DND-41 (cell line): ENCODE measurements at regions not wholly inside any gene's neighbourhood (a gene's known extent, or its start where the extent isn't known, plus 50 kb on each side); places are given as distances from the start of the nearest gene placed in this dataset.
A peak's percentile ranks its signal among the peaks of the same experiment; 100 is the strongest.

ENCODE experiments used
- ATAC-seq: fragments of 200-7000 bp; cut with Tn5 transposase; 3 replicates; pipeline ENCODE4 v1.9.1; 2021; ENCODE audit warnings: low read depth; ENCODE audit not compliant: insufficient read depth
- DNase-seq: peaks from one replicate; pipeline ENCODE4 v3.0.0-alpha.2; 2020
- H2AFZ ChIP-seq: 2 replicates; pipeline ENCODE4 v1.6.0; 2012; ENCODE audit warnings: low read depth, low read length
- H3K27ac ChIP-seq: 2 replicates; pipeline ENCODE4 v1.5.1; 2012; ENCODE audit warnings: low read length, inconsistent platforms
- H3K27me3 ChIP-seq: fragments of 200-600 bp; sonication (generic); 2 replicates; pipeline ENCODE4 v1.6.0; 2012; ENCODE audit warnings: low read length, mild to moderate bottlenecking, inconsistent platforms; ENCODE audit not compliant: insufficient read depth, poor library complexity
- H3K36me3 ChIP-seq: 2 replicates; pipeline ENCODE4 v1.5.1; 2012; ENCODE audit warnings: low read length, inconsistent platforms; ENCODE audit not compliant: insufficient read depth
- H3K4me1 ChIP-seq: 2 replicates; pipeline ENCODE4 v1.5.1; 2012; ENCODE audit warnings: mild to moderate bottlenecking, low read length; ENCODE audit not compliant: insufficient read depth
- H3K4me2 ChIP-seq: 2 replicates; pipeline ENCODE4 v1.6.0; 2012; ENCODE audit warnings: mild to moderate bottlenecking, moderate library complexity, low read length, inconsistent platforms; ENCODE audit not compliant: insufficient read depth
- H3K4me3 ChIP-seq, 2 experiments: fragments of 200-600 bp in 1 of 2; shearing (Covaris generic) in 1 of 2; 2 replicates each; pipeline ENCODE4 v1.5.1; 2012 to 2016; ENCODE audit warnings: inconsistent platforms in 2 of 2, low read length in 2 of 2, mild to moderate bottlenecking in 2 of 2, low read depth in 1 of 2, moderate library complexity in 1 of 2
- H3K79me2 ChIP-seq: 2 replicates; pipeline ENCODE4 v1.6.0; 2012; ENCODE audit warnings: low read length, inconsistent platforms; ENCODE audit not compliant: insufficient read depth
- H3K9ac ChIP-seq: 2 replicates; pipeline ENCODE4 v1.6.0; 2012; ENCODE audit warnings: low read depth, mild to moderate bottlenecking, inconsistent platforms, low read length, moderate library complexity
- H3K9me3 ChIP-seq: 2 replicates; pipeline ENCODE4 v1.5.1; 2012; ENCODE audit warnings: low read length, moderate library complexity, mild to moderate bottlenecking, inconsistent platforms; ENCODE audit not compliant: insufficient read depth, severe bottlenecking
- H4K20me1 ChIP-seq: 2 replicates; pipeline ENCODE4 v1.6.0; 2012; ENCODE audit warnings: low read length; ENCODE audit not compliant: insufficient read depth
- EZH2 ChIP-seq: IDR thresholded peaks from 3 replicates; pipeline ENCODE4 v1.6.1; 2012; ENCODE audit warnings: borderline replicate concordance, low read depth, mild to moderate bottlenecking, moderate library complexity, low read length, inconsistent platforms; ENCODE audit not compliant: severe bottlenecking
- TF ChIP-seq, protein P1 (sequence below): IDR thresholded peaks from 2 replicates; pipeline ENCODE4 v1.5.1; 2012; ENCODE audit warnings: borderline replicate concordance, low read length, moderate library complexity, mild to moderate bottlenecking; ENCODE audit not compliant: poor library complexity, severe bottlenecking; ENCODE audit errors: extremely low read depth

DNA sequence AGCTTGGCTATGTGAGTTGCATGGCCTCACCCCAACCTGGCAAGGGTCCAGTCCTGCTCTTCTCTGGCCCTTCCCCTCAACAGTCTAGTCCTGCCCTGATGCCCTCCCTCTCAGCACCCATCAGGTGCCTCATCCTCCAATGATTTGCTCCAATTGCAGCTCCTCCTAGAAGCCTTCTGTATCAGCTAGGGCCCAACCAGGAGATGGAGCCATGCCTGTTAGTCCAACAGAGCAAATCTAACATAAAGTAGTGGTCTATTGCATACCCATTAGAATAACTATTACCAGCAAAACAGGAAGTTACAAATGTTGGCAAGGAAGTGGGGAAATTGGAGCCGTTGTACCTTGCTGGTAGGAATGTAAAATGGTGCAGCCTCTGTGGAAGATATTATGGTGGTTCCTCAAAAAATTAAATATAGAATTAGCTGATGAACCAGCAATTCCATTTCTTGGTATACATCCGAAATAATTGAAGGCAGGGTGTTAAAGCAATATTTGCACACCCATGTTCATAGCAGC lies 163.5 kb downstream of the VRK1 start:
- H3K4me2 ChIP-seq, result no peak overlapping the region
- no peak overlapping the region for H3K9ac ChIP-seq
- no peak overlapping the region for H3K4me3 ChIP-seq
- H3K79me2 ChIP-seq, result no peaks in the 10 kb centered on the region
- no peak overlapping the region for H3K27ac ChIP-seq
- no peaks in the 10 kb centered on the region for H4K20me1 ChIP-seq
- peaks cover 3% of the 10 kb centered on the region for H3K9me3 ChIP-seq
- DNase-seq (no peak), ATAC-seq (no peak)
- H2AFZ ChIP-seq, result no peak overlapping the region
- no peaks in the 10 kb centered on the region for H3K27me3 ChIP-seq
- H3K36me3 ChIP-seq, result peaks cover 7% of the 10 kb centered on the region; the same call in 1 of the 2 replicates
- TF ChIP-seq, protein P1, sequence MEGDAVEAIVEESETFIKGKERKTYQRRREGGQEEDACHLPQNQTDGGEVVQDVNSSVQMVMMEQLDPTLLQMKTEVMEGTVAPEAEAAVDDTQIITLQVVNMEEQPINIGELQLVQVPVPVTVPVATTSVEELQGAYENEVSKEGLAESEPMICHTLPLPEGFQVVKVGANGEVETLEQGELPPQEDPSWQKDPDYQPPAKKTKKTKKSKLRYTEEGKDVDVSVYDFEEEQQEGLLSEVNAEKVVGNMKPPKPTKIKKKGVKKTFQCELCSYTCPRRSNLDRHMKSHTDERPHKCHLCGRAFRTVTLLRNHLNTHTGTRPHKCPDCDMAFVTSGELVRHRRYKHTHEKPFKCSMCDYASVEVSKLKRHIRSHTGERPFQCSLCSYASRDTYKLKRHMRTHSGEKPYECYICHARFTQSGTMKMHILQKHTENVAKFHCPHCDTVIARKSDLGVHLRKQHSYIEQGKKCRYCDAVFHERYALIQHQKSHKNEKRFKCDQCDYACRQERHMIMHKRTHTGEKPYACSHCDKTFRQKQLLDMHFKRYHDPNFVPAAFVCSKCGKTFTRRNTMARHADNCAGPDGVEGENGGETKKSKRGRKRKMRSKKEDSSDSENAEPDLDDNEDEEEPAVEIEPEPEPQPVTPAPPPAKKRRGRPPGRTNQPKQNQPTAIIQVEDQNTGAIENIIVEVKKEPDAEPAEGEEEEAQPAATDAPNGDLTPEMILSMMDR, result no peak
- TF ChIP-seq EZH2, result no peak
- peaks cover 13% of the 10 kb centered on the region for H3K4me1 ChIP-seq

DNA sequence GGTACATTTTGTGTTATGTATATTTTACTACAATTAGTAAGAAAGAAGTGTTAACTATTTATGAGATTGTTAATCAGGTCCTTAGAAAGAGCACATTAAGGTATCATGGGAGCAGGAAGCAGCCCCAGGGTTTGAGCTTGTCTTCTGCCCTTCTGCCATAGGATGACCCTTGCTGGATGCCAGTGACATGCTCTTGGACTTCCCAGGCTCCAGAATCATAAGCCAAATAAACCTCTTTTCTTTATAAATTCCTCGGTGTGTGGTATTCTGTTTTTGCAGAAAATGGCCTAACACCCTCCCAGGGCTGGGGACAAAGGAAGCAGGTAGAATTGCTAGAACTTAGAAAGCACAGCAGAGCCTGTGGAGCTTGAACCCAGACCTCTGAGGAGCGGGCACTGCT lies 164.7 kb downstream of the VRK1 start:
- Histone ChIP-seq H3K4me1 (peaks cover 13% of the 10 kb centered on the region), H3K36me3 (peaks cover 10% of the 10 kb centered on the region; the same call in 1 of the 2 replicates), H3K79me2 (no peaks in the 10 kb centered on the region), H3K4me3 (no peak overlapping the region), H3K27me3 (no peaks in the 10 kb centered on the region), H3K27ac (peak overlapping the region; percentile 69), H4K20me1 (no peaks in the 10 kb centered on the region), H3K9ac (no peak overlapping the region), H3K9me3 (peaks cover 3% of the 10 kb centered on the region), H2AFZ (peak overlapping the region; percentile 62), H3K4me2 (peak overlapping the region; percentile 26; the same call in 1 of the 2 replicates)
- ATAC-seq (no peak), DNase-seq (no peak)
- TF ChIP-seq EZH2, result no peak

DNA sequence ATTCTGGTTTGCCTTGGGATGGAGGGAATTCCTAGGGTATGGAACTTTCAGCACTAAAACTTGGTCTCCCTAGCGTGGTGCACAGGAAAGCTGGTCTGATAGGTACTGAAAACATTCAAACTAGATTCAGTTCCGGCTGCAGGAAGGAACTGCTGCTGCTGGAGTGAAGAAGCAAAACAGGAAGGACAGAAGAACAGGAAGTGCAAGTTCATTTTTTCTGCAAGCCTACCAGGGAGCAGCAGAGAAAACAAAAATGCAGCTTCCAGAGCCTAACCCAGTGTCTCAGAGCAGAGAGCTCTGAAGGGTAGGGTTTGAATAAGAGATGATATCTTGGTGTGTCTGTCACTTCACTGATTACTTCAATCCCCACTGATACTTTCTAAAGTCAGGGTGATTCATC lies 165.2 kb downstream of the VRK1 start:
- H2AFZ ChIP-seq, result peak overlapping the region; percentile 62
- H3K36me3 ChIP-seq, result peaks cover 10% of the 10 kb centered on the region; the same call in 1 of the 2 replicates
- H4K20me1 ChIP-seq, result no peaks in the 10 kb centered on the region
- H3K4me1 ChIP-seq, result peaks cover 13% of the 10 kb centered on the region
- DNase-seq, result peak; percentile 54
- peak overlapping the region; percentile 26; the same call in 1 of the 2 replicates for H3K4me2 ChIP-seq
- peak overlapping the region; percentile 69 for H3K27ac ChIP-seq
- ATAC-seq, result peak; percentile 83
- H3K79me2 ChIP-seq, result no peaks in the 10 kb centered on the region
- H3K9ac ChIP-seq, result no peak overlapping the region; the same call in 1 of the 2 replicates
- H3K4me3 ChIP-seq, result no peak overlapping the region
- peaks cover 7% of the 10 kb centered on the region for H3K9me3 ChIP-seq
- TF ChIP-seq, protein P1, result no peak
- TF ChIP-seq EZH2, result no peak
- H3K27me3 ChIP-seq, result no peaks in the 10 kb centered on the region

DNA sequence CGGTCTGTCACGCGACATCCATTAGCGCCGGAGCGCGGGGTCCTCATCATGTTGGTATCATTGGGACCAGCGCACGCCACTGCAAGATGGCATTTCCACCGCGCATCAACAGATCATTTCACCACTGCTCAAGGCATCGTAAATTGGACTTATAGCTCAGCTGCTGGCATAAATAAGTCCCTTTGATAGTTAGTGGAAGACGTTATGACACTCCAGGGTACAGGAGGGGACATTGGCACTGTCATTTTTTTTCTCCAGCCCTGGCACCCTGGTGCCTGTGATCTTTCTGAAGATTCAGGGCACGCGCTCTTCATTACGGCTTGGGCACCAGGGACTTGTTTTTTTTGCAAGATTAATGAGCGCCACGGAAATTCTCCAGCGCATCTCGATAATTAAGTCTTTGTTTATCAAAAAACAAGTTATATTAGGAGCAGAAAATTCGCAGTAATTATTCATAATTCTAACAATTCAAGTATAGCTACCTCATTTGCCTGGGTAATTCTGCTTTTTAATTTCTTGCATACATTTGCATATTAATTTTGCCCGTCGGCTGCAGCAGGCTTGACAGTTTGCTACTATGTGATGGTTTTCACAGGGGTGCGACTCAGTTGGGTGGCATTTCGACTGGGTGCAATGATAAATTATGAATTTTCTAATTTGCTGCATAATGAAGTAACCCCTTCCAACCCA lies 167.7 kb downstream of the VRK1 start:
- Histone ChIP-seq H3K36me3 (peaks cover 10% of the 10 kb centered on the region; the same call in 1 of the 2 replicates), H3K4me2 (no peak overlapping the region), H3K27me3 (no peaks in the 10 kb centered on the region), H4K20me1 (no peaks in the 10 kb centered on the region), H3K9me3 (peaks cover 9% of the 10 kb centered on the region), H3K9ac (no peak overlapping the region), H3K4me1 (peaks cover 13% of the 10 kb centered on the region), H3K27ac (no peak overlapping the region), H3K4me3 (no peak overlapping the region), H3K79me2 (no peaks in the 10 kb centered on the region), H2AFZ (no peak overlapping the region)
- no peak for TF ChIP-seq EZH2
- TF ChIP-seq, protein P1, result no peak
- ATAC-seq (no peak), DNase-seq (no peak)
